HEK293 (cell line): ENCODE measurements at regions not wholly inside any gene's neighbourhood (a gene's known extent, or its start where the extent isn't known, plus 50 kb on each side); places are given as distances from the start of the nearest gene placed in this dataset.

Source experiments
- GFI1B ChIP-seq: fragments of 450-650 bp; formaldehyde crosslinking; IDR thresholded peaks from 2 replicates; pipeline ENCODE4 v1.5.1; 2016; ENCODE audit warnings: missing biosample characterization, missing genetic modification characterization
- KLF16 ChIP-seq: fragments of 450-650 bp; formaldehyde crosslinking; IDR thresholded peaks from 2 replicates; pipeline ENCODE4 v1.5.1; 2017; ENCODE audit warnings: missing biosample characterization, missing genetic modification characterization
- MYNN ChIP-seq: fragments of 450-650 bp; formaldehyde crosslinking; IDR thresholded peaks from 2 replicates; pipeline ENCODE4 v1.5.1; 2016; ENCODE audit warnings: missing biosample characterization, missing genetic modification characterization, borderline replicate concordance
- PRDM2 ChIP-seq: fragments of 450-650 bp; formaldehyde crosslinking; IDR thresholded peaks from 2 replicates; pipeline ENCODE4 v1.5.1; 2016; ENCODE audit warnings: missing biosample characterization, missing genetic modification characterization, borderline replicate concordance
- REST ChIP-seq: fragments of 450-650 bp; formaldehyde crosslinking; IDR thresholded peaks from 2 replicates; pipeline ENCODE4 v1.5.1; 2016; ENCODE audit warnings: missing biosample characterization, missing genetic modification characterization
- ZBTB48 ChIP-seq: fragments of 450-650 bp; formaldehyde crosslinking; IDR thresholded peaks from 2 replicates; pipeline ENCODE4 v1.5.1; 2016; ENCODE audit warnings: missing biosample characterization, missing genetic modification characterization
- ZBTB8A ChIP-seq: fragments of 450-650 bp; formaldehyde crosslinking; IDR thresholded peaks from 2 replicates; pipeline ENCODE4 v1.5.1; 2016; ENCODE audit warnings: missing biosample characterization, missing genetic modification characterization
- ZIC2 ChIP-seq: fragments of 450-650 bp; formaldehyde crosslinking; IDR thresholded peaks from 2 replicates; pipeline ENCODE4 v1.5.1; 2016; ENCODE audit warnings: missing biosample characterization, missing genetic modification characterization
- ZNF133 ChIP-seq: fragments of 450-650 bp; formaldehyde crosslinking; IDR thresholded peaks from 2 replicates; pipeline ENCODE4 v1.5.1; 2016; ENCODE audit warnings: missing biosample characterization, missing genetic modification characterization
- ZNF174 ChIP-seq: fragments of 450-650 bp; formaldehyde crosslinking; IDR thresholded peaks from 2 replicates; pipeline ENCODE4 v1.5.0; 2017; ENCODE audit warnings: missing biosample characterization, mild to moderate bottlenecking, missing genetic modification characterization
- ZNF366 ChIP-seq: fragments of 450-650 bp; formaldehyde crosslinking; conservative IDR thresholded peaks from 2 replicates; pipeline ENCODE4 v1.5.1; 2016; ENCODE audit warnings: missing biosample characterization, missing genetic modification characterization
- ZNF391 ChIP-seq: fragments of 450-650 bp; formaldehyde crosslinking; IDR thresholded peaks from 2 replicates; pipeline ENCODE4 v1.5.1; 2016; ENCODE audit warnings: low read depth, missing biosample characterization, missing genetic modification characterization, borderline replicate concordance
- ZNF404 ChIP-seq: fragments of 450-650 bp; formaldehyde crosslinking; IDR thresholded peaks from 2 replicates; pipeline ENCODE4 v1.5.1; 2017; ENCODE audit warnings: missing biosample characterization, missing genetic modification characterization
- ZNF433 ChIP-seq: fragments of 450-650 bp; formaldehyde crosslinking; IDR thresholded peaks from 2 replicates; pipeline ENCODE4 v1.5.1; 2016; ENCODE audit warnings: missing biosample characterization, missing genetic modification characterization, low read depth
- ZNF521 ChIP-seq: fragments of 450-650 bp; formaldehyde crosslinking; IDR thresholded peaks from 2 replicates; pipeline ENCODE4 v1.5.1; 2017; ENCODE audit warnings: missing biosample characterization, mild to moderate bottlenecking, missing genetic modification characterization
- ZNF610 ChIP-seq: fragments of 450-650 bp; formaldehyde crosslinking; IDR thresholded peaks from 2 replicates; pipeline ENCODE4 v1.5.1; 2016; ENCODE audit warnings: missing biosample characterization, missing genetic modification characterization, borderline replicate concordance
- ZNF623 ChIP-seq: fragments of 450-650 bp; formaldehyde crosslinking; IDR thresholded peaks from 2 replicates; pipeline ENCODE4 v1.5.1; 2016; ENCODE audit warnings: missing biosample characterization, missing genetic modification characterization
- ZNF658 ChIP-seq: fragments of 450-650 bp; formaldehyde crosslinking; IDR thresholded peaks from 2 replicates; pipeline ENCODE4; 2016; ENCODE audit warnings: missing biosample characterization, missing genetic modification characterization
- ZSCAN4 ChIP-seq: fragments of 450-650 bp; formaldehyde crosslinking; IDR thresholded peaks from 2 replicates; pipeline ENCODE4 v1.5.1; 2017; ENCODE audit warnings: missing biosample characterization, missing genetic modification characterization
- TF ChIP-seq, protein P1 (sequence below): fragments of 450-650 bp; formaldehyde crosslinking; IDR thresholded peaks from 2 replicates; pipeline ENCODE4 v1.5.0; 2017; ENCODE audit warnings: missing biosample characterization, missing genetic modification characterization, borderline replicate concordance
- TF ChIP-seq, protein P2 (sequence below): fragments of 450-650 bp; formaldehyde crosslinking; IDR thresholded peaks from 2 replicates; pipeline ENCODE4 v1.5.1; 2017; ENCODE audit warnings: missing biosample characterization, missing genetic modification characterization
- TF ChIP-seq, protein P3 (sequence below): fragments of 450-650 bp; formaldehyde crosslinking; IDR thresholded peaks from 2 replicates; pipeline ENCODE4 v1.5.1; 2016; ENCODE audit warnings: missing biosample characterization, missing genetic modification characterization

DNA sequence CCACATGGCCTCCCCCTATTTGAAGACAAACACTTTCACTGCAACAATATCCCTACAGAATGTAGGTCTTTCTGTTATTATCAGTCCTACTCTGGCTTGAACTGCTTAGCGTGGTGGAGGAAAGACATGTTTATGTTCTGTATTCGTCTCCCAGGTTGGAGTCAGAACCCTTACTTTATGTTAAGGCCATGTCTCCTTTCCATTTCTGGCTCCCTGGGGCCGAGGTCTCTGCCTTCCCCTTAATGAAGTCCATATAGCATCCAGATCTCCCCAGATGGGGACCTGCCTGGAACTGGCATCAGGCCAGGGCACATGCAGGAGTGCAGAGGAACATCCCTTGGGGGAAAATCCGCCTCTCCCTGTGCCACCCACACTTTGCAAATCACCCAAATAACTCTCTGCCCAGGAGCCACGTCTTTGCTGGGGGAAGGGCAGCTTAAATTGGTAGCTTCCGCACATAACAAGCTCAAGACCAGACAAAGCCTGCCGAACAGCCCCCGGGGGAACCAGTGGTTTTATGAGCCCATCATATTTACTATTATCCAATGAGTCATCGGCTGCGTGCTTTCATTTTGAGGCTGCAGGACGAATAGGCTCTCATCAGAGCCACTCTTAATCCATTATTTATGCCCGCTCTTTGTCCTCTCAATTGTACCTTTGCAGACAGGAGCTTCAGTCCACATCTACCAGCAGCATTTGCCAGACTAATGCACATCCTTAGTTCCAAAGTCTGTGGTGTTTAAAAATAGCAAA, 237.0 kb downstream of the UACA start (continued):
- TF ChIP-seq ZNF133 (tag by site-specific recombination) (no peak), ZNF391 (peak; percentile 92; the same call in 1 of the 2 replicates), ZNF174 (no peak), ZNF610 (tag by site-specific recombination) (peak; percentile 84; the same call in 1 of the 2 replicates), KLF16 (tag by site-specific recombination) (peak; percentile 89), ZBTB48 (tag by site-specific recombination) (peak; percentile 97), MYNN (tag by site-specific recombination) (no peak; the same call in 1 of the 2 replicates), ZSCAN4 (tag by site-specific recombination) (peak; percentile 78), ZNF433 (tag by site-specific recombination) (no peak), PRDM2 (tag by site-specific recombination) (no peak), ZNF658 (tag by site-specific recombination) (no peak), REST (tag by site-specific recombination) (no peak), ZNF623 (tag by site-specific recombination) (no peak), GFI1B (tag by site-specific recombination) (peak; percentile 78; the same call in 1 of the 2 replicates), ZNF366 (tag by site-specific recombination) (peak; percentile 94), ZBTB8A (tag by site-specific recombination) (peak; percentile 70), ZNF404 (tag by site-specific recombination) (no peak), ZNF521 (tag by site-specific recombination) (no peak), ZIC2 (tag by site-specific recombination) (peak; percentile 82)
- TF ChIP-seq, protein P1, sequence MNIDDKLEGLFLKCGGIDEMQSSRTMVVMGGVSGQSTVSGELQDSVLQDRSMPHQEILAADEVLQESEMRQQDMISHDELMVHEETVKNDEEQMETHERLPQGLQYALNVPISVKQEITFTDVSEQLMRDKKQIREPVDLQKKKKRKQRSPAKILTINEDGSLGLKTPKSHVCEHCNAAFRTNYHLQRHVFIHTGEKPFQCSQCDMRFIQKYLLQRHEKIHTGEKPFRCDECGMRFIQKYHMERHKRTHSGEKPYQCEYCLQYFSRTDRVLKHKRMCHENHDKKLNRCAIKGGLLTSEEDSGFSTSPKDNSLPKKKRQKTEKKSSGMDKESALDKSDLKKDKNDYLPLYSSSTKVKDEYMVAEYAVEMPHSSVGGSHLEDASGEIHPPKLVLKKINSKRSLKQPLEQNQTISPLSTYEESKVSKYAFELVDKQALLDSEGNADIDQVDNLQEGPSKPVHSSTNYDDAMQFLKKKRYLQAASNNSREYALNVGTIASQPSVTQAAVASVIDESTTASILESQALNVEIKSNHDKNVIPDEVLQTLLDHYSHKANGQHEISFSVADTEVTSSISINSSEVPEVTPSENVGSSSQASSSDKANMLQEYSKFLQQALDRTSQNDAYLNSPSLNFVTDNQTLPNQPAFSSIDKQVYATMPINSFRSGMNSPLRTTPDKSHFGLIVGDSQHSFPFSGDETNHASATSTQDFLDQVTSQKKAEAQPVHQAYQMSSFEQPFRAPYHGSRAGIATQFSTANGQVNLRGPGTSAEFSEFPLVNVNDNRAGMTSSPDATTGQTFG, result no peak
- TF ChIP-seq, protein P2, sequence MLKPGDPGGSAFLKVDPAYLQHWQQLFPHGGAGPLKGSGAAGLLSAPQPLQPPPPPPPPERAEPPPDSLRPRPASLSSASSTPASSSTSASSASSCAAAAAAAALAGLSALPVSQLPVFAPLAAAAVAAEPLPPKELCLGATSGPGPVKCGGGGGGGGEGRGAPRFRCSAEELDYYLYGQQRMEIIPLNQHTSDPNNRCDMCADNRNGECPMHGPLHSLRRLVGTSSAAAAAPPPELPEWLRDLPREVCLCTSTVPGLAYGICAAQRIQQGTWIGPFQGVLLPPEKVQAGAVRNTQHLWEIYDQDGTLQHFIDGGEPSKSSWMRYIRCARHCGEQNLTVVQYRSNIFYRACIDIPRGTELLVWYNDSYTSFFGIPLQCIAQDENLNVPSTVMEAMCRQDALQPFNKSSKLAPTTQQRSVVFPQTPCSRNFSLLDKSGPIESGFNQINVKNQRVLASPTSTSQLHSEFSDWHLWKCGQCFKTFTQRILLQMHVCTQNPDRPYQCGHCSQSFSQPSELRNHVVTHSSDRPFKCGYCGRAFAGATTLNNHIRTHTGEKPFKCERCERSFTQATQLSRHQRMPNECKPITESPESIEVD (tag by site-specific recombination), result no peak; the same call in 1 of the 2 replicates
- TF ChIP-seq, protein P3, sequence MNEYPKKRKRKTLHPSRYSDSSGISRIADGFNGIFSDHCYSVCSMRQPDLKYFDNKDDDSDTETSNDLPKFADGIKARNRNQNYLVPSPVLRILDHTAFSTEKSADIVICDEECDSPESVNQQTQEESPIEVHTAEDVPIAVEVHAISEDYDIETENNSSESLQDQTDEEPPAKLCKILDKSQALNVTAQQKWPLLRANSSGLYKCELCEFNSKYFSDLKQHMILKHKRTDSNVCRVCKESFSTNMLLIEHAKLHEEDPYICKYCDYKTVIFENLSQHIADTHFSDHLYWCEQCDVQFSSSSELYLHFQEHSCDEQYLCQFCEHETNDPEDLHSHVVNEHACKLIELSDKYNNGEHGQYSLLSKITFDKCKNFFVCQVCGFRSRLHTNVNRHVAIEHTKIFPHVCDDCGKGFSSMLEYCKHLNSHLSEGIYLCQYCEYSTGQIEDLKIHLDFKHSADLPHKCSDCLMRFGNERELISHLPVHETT (tag by site-specific recombination), result peak; percentile 96
